Right lobe of liver (tissue), 4 donors: ENCODE measurements at regions not wholly inside any gene's neighbourhood (a gene's known extent, or its start where the extent isn't known, plus 50 kb on each side); places are given as distances from the start of the nearest gene placed in this dataset.

Experiments
- CTCF ChIP-seq, 4 donors: fragments of 200-600 bp in 3 of 4; fragments of 450-650 bp in 1 of 4; IDR thresholded peaks; one replicate each; pipeline versions ENCODE4 v1.5.1 to v1.8.0; 2016 to 2022; ENCODE audit warnings: antibody characterized with exemption in 4 of 4, mild to moderate bottlenecking in 2 of 4
- POLR2A ChIP-seq: fragments of 450-650 bp; IDR thresholded peaks from one replicate; pipeline ENCODE4 v1.6.1; 2017; ENCODE audit warnings: antibody characterized with exemption, mild to moderate bottlenecking
- donor health status: DM: no; HTN: no; CAD: no.
- donor health status: DM: no; HTN: no; CAD: no.
- donor health status: DM: no; HTN: yes; CAD: no.

GRCh38 chr18:51301376-51301775 lies 103.9 kb upstream of the MEX3C start:
- no peak for TF ChIP-seq CTCF (IDR thresholded peaks at IDR 0.05)
- no peak for TF ChIP-seq POLR2A
